ENCODE measurements at regions not wholly inside any gene's neighbourhood (a gene's known extent, or its start where the extent isn't known, plus 50 kb on each side); places are given as distances from the start of the nearest gene placed in this dataset.
"Not testable (repeated sequence)": the region's sequence is repeated elsewhere in the genome, so short reads cannot be mapped to it uniquely, and the experiment has no call there.

DNA sequence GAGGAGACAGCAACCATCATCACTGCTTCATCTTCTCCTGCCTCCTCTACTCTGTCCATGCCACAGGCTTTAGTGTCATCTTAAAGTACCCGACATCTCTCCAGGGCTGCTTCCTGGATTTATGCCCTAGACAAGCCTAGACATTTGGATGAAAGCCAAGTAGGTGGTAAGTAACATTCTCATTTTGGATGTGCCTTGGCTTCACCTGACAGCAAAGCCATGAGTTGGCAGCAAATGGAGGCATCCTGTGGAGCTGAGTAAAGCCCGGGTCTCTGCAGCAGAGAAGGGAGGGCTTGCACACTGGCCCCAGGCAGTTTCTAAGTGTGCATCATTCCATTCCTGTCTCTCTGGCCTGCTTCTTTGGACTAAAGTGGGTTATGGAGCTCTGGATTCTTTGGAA is 299.1 kb downstream of the DMAC1 start:
- intact Hi-C loops (cut with micrococcal nuclease): no loop called here
- no peak for DNase-seq

GRCh38 chr9:7491641-7492040 is 307.9 kb downstream of the DMAC1 start:
- DNase-seq (no peak), ATAC-seq (no peak)
- intact Hi-C loops (cut with micrococcal nuclease): no loop called here

More for the DNA sequence above, 299.1 kb downstream of the DMAC1 start:
- ATAC-seq: no peak

GRCh38 chr9:7490317-7491108 is 309.1 kb downstream of the DMAC1 start:
- intact Hi-C loops (cut with micrococcal nuclease): no loop called here
- no peak for ATAC-seq
- no peak for DNase-seq

DNA sequence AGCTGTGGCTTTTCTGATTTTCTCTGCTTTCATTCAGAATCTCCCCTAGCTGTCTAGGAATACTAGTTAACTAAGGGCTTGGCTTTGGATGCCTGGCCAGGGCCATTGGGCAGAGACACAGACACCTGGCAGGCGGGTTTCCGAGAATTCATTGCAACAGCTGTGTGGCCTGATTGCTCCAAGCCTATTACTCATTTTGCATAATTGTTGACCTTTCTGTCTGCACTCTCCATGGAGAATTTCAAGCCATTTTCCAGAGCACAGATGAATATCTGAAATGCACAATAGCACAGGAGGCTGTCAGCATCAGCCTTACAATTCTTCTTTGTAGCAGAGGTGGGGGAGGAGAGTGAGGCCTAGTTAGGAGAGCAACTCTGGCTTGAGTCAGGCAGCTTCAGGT is 310.5 kb downstream of the DMAC1 start:
- intact Hi-C loops (cut with micrococcal nuclease): no loop called here
- ATAC-seq: peak; percentile 96
- DNase-seq: peak; percentile 67

DNA sequence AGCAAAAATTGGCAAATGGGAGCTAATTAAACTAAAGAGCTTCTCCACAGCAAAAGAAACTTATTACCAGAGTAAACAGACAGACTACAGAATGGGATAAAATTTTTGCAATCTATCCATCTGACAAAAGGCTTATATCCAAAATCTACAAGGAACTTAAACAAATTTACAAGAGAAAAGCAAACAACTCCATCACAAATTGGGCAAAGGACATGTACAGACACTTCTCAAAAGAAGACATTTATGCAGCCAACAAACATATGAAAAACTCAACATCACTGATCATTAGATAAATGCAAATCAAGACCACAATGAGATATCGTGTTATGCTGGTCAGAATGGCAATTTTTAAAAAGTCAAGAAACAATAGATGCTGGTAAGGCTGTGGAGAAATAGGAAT is 315.6 kb downstream of the DMAC1 start:
- ATAC-seq; intact Hi-C loops (cut with micrococcal nuclease); DNase-seq: not testable (repeated sequence)

DNA sequence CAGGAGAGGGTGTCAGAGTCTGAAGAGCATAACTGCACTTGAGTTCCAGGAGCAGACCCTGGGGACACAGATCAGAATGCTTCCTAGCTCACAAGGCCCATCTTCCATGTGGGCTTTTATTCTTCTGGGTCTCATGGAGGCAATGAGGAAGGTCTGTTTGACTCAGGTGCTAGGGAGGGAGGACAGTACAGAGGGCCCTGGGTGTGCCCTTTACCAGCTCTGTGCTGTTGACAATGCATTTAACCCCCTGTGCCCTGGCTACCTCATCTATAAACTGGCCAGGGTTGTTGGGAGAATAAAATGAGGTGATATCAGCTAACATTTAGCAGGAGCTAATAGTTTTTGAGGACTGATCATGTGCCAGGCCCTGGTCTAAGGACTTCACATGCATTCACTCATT is 318.0 kb downstream of the DMAC1 start:
- intact Hi-C loops (cut with micrococcal nuclease): no loop called here
- ATAC-seq: no peak
- no peak for DNase-seq

- DNase-seq: no peak
- ATAC-seq: no peak
- intact Hi-C loops (cut with micrococcal nuclease): no loop called here
Observed at GRCh38 chr9:7479300-7479699, 320.3 kb downstream of the DMAC1 start.

GRCh38 chr9:7478646-7479045 is 320.9 kb downstream of the DMAC1 start:
- DNase-seq (no peak), ATAC-seq (no peak)
- intact Hi-C loops (cut with micrococcal nuclease): no loop called here

GRCh38 chr9:7467186-7467585 is 332.4 kb downstream of the DMAC1 start:
- intact Hi-C loops (cut with micrococcal nuclease): no loop called here
- DNase-seq (no peak), ATAC-seq (no peak)

DNA sequence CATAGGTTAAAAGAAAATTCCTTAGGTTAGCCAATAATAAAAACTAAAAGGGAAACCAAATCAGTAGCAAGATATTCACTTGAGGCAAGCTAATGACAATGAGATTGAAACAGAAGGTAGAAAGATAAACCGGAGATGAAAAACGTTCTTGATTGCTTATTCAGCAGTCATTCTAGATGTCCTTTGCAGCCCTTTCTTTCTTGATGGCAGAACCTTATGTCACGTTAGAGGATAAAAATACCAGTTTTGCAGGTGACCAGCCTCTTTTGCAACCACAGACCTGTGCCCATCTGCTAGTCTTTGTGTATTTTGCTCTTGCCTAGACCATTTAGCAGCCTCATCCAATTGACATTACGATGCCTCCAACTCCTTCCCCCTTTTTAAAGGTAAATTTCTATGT is 337.8 kb downstream of the DMAC1 start:
- DNase-seq (no peak), ATAC-seq (no peak)
- intact Hi-C loops (cut with micrococcal nuclease): no loop called here

DNA sequence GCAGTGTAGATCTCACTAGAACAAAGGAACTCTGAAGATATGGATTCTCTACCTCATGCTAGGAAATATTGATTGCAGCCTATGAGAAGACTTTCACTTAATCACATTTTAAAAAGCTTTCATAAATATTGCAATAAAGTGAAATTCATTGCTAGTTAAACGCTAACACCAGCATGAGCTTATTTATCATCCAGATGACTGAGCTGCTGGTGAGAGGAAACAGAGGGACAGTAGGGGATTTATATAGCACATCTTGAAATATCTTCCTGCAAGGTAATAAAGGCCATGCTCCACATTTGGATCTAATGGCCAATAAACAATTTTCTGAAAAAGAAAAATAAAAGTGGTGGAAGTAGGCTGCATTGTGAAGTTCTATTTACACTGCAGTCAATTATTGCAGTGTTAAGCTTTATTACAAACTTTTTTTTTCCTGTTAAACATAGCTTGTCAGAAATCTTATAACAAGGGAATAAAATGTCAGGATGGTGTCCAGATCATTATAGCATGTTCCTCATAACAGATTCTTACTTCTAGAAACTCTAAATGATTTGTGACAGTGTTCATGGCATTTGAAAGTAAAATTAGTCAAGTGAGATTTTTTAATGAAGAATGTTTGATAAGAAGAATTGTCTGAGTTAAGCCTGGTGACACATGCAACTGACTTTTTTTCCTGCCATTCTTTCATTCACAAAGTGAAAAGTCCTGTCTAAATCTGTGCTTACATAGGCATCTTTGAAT is 342.6 kb downstream of the DMAC1 start:
- intact Hi-C loops (cut with micrococcal nuclease): no loop called here
- no peak for ATAC-seq
- no peak for DNase-seq

- no peak for ATAC-seq
- intact Hi-C loops (cut with micrococcal nuclease): no loop called here
- DNase-seq: no peak
Observed at GRCh38 chr9:7456377-7456776, 343.2 kb downstream of the DMAC1 start.

DNA sequence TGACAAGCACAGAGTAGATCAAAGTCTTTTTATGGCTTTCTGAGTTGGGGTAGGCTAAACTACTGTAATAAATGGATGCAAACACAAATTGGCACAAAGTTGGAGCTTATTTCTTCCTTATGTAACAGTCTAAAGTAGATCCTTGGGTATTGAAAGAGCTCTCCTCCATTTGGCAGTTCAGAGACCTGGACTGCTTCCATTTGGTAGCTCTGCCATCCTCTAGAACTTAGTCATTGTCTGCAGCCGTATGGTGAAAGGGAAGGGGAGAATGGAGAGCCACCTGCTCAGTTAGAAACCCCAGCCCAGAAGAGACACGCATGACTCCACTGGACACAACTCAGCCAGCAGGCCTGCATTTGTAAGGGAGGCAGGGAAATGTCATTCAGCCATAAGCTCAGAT is 345.0 kb downstream of the DMAC1 start:
- intact Hi-C loops (cut with micrococcal nuclease): no loop called here

DNA sequence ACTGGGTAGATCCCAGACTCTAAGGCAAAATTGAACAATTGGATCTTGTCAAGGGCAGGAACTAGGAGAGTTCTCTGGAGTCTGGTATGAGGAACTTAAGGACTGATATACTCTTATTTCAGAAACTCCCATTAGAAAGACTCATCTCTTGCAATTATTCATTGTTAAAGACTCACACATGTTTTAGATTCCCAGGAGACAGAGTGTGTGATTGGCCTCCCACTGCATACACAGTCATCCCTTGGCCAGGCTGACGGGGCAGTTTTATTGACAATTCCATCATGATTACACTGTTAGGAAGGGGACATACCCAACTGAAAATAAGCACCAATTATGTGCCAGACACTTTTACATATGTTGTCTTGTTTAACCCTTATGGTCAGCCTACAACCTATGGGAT is 347.2 kb downstream of the DMAC1 start:
- ATAC-seq: peak; percentile 80
- DNase-seq: no peak
- intact Hi-C loops (cut with micrococcal nuclease): no loop called here

More for the DNA sequence above, 345.0 kb downstream of the DMAC1 start:
- DNase-seq (no peak), ATAC-seq (no peak)

DNA sequence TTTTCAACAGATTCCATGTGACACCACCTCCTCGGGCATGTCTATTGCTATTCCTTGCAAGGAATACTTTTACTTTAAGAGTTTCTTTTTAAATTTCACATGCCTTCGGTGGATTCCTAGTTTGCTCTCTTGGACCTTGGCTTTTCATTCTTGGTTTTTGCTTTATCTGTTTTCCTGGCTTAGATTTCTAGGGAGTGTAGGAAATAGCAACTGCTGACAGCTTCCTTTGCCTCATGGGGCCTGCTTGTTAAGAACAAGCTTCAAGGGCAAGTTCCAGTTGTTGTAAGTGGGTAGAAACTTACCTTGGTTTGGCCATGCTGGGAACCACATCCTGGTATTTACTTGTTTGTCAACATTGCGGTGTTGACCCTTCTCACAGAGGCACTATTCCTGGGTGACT is 348.5 kb downstream of the DMAC1 start:
- ATAC-seq (peak; percentile 69), DNase-seq (no peak)
- intact Hi-C loops (cut with micrococcal nuclease): no loop called here

- DNase-seq (no peak), ATAC-seq (no peak)
- intact Hi-C loops (cut with micrococcal nuclease): no loop called here
Observed at GRCh38 chr9:7443541-7443940, 356.0 kb downstream of the DMAC1 start.

DNA sequence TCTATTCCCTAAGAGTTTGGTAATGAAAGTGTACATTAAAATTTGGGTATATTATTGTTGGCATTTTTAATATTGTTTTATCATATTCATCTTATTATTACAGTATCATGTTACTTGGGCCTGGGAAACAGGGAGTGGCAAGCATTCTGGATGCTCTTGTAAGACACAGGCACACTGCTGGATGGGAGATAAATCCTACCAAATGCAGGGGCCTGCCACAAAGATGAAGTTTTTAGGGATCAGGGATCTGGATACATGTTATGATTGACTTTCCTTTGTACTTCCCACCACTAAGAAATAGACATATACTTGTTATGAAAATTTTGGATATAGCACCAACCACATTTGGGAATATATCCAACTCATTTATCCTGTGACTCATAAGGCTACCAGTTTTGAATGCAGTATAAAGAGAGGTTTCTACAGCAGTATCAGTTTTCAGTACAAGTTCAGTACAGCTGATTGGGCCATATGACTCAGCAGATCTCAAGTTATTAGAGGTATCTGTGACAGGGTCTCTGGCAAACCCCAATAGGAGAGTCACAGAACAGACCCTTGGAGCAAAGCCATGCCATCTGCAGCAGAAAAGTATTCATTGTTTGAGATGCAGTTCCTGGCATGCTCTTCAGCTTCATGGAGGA is 360.1 kb downstream of the DMAC1 start:
- intact Hi-C loops (cut with micrococcal nuclease): no loop called here
- DNase-seq (no peak), ATAC-seq (no peak)

DNA sequence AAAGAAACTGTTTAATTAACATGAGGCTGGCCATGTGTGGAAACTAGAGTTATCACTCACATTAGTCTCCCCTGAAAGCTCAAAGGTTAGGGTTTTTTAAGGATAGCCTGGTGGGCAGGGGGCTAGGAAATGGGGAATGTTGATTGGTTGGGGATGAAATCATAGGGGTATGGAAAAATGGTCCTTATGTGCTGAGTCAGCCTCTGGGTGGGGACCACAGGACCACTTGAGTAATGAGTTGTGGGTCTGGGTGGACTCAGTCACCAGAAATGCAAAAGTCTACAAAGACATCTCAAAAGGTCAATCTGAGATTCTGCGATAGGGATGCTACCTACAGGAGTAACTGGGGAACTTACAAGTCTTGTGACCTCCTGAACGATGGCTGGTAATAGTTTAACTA is 362.8 kb downstream of the DMAC1 start:
- ATAC-seq: no peak
- DNase-seq: no peak
- intact Hi-C loops (cut with micrococcal nuclease): no loop called here

GRCh38 chr9:7433508-7434292 is 365.9 kb downstream of the DMAC1 start:
- ATAC-seq (no peak), DNase-seq (no peak)
- intact Hi-C loops (cut with micrococcal nuclease): no loop called here

- intact Hi-C loops (cut with micrococcal nuclease): no loop called here
- DNase-seq (no peak), ATAC-seq (no peak)
Observed at GRCh38 chr9:7432989-7433388, 366.6 kb downstream of the DMAC1 start.
